GM18507 (cell line): ENCODE measurements at regions not wholly inside any gene's neighbourhood (a gene's known extent, or its start where the extent isn't known, plus 50 kb on each side); places are given as distances from the start of the nearest gene placed in this dataset.

Experiments used
- DNase-seq: peaks from one replicate; pipeline ENCODE4 v3.0.0; 2011; ENCODE audit warnings: low read depth; ENCODE audit not compliant: insufficient read length; ENCODE audit errors: extremely low spot score
- FAIRE-seq: peaks from 2 replicates; lab custom pipeline; 2011; peaks lifted over from hg19 to GRCh38; lab: Jason Lieb, UNC

DNA sequence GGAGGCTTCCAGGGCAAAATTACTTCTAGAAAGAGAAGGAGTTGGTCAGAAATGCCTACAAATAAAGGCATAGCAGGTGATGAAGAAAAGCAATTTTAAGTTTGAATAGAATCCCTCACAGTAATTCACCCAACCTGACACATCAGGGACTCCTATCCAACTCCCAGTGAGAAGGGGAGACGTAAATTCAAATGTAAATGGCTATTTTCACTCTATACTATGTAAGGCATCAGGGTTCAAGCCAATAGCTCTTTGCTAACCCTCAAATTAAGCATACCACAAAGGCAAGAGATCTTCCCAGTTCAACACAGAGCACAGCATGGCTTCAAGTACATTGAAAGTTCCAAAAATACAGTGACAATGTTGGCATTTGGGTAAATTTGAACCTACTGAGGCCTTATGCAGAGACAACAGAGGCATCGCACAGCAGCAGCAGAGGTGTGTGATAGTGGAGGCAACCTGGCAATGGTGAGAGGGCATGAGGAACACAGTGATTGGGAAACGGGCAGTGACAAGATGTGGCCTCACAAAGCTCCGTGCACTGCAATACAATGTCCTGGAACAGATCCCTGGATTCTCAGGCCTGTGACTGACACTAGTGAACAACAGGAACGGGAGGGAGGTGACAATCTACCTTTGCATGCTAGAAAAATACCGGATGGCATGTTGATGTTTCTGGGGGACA is 95.7 kb downstream of the VSTM2A start:
- no peak for FAIRE-seq
- DNase-seq = no peak

DNA sequence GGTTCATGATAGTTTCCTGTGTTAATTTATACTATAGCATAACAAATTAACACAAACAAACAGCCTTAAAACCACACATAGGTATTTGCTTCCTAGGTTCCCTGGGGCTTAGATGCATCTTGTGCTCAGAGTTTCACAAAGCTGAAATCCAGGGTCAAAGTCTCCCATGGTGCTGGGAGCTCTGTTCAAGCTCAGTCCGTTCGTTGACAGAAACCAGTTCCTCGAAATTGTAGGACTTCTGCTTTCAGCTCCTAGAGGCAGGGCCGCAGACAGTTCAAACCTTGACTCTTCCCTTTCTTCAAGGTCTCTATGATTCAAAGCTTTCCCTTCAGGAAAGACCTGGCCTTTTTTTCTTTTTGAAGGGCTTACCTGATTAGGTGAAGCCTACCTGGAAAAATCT is 90.5 kb downstream of the VSTM2A start:
- DNase-seq (no peak), FAIRE-seq (no peak)

GRCh38 chr7:54629771-54630170 is 87.6 kb downstream of the VSTM2A start:
- FAIRE-seq (no peak), DNase-seq (no peak)

GRCh38 chr7:54622696-54623309 is 80.6 kb downstream of the VSTM2A start:
- DNase-seq (no peak), FAIRE-seq (no peak)
